Esophagus squamous epithelium (tissue), 4 donors: ENCODE measurements at regions not wholly inside any gene's neighbourhood (a gene's known extent, or its start where the extent isn't known, plus 50 kb on each side); places are given as distances from the start of the nearest gene placed in this dataset.

Source experiments
- POLR2A ChIP-seq, 4 donors: fragments of 450-650 bp; IDR thresholded peaks; one replicate each; pipeline ENCODE4 v1.6.1; 2017; ENCODE audit warnings: antibody characterized with exemption in 4 of 4, mild to moderate bottlenecking in 4 of 4, moderate library complexity in 3 of 4
- TF ChIP-seq, protein P1 (sequence below), 6 experiments: fragments of 450-650 bp in 4 of 6; fragments of 200-600 bp in 2 of 6; sonication (generic) in 2 of 6; IDR thresholded peaks; one replicate each; pipeline ENCODE4 v1.5.1; 2016 to 2019; ENCODE audit warnings: antibody characterized with exemption in 6 of 6, mild to moderate bottlenecking in 4 of 6, moderate library complexity in 4 of 6

DNA sequence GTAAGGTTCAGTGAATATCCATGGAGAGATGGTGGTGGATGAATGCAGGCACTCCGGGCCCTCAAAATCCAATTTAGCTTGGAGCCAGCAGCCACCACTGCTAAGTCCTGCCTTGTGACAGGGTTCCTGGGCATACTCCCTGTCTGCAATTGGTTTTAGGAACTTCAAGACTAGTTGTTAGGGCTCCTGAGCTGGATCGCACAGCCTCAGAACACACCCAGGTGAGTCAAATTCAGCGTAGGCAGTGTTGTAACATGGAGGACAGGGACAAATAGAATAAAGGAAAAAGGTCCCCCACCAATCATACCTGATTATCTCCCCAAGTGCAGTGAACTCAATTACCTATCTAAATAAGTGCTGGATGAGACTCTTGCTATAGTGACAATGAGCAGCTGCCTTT, 74.6 kb downstream of the PERP start:
- TF ChIP-seq, protein P1, sequence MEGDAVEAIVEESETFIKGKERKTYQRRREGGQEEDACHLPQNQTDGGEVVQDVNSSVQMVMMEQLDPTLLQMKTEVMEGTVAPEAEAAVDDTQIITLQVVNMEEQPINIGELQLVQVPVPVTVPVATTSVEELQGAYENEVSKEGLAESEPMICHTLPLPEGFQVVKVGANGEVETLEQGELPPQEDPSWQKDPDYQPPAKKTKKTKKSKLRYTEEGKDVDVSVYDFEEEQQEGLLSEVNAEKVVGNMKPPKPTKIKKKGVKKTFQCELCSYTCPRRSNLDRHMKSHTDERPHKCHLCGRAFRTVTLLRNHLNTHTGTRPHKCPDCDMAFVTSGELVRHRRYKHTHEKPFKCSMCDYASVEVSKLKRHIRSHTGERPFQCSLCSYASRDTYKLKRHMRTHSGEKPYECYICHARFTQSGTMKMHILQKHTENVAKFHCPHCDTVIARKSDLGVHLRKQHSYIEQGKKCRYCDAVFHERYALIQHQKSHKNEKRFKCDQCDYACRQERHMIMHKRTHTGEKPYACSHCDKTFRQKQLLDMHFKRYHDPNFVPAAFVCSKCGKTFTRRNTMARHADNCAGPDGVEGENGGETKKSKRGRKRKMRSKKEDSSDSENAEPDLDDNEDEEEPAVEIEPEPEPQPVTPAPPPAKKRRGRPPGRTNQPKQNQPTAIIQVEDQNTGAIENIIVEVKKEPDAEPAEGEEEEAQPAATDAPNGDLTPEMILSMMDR (IDR thresholded peaks at IDR 0.05) = no peak
- peak in 2 of 4 donors; percentile 29 to 32 for TF ChIP-seq POLR2A (IDR thresholded peaks at IDR 0.05)
